ENCODE measurements at regions not wholly inside any gene's neighbourhood (a gene's known extent, or its start where the extent isn't known, plus 50 kb on each side); places are given as distances from the start of the nearest gene placed in this dataset.

DNA sequence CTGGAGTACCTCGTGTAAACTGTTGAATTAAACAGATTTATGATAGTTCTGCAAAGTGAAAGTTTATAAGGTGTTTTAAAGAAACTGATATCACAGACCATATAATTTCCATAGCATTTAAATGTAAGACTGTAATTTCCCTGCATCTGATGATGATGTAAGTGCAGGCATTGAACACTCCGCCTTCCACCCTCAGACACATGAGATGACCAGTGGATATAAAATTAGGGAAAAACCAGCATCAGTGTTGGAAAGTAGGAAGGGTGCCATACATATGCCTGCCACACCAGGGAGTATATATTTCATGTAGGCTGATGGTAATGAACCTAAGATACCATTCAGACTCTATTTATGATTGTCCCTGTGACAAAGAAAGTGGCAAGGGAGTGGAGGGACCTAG, 519.2 kb downstream of the ACTL7B start:
- no peak for TF ChIP-seq CTCF (IDR thresholded peaks at IDR 0.05; ENCODE audit: poor library complexity)
- TF ChIP-seq EZH2 (IDR thresholded peaks at IDR 0.05; ENCODE audit: borderline replicate concordance) = no peak
- TF ChIP-seq EZH2phosphoT487 (IDR thresholded peaks at IDR 0.05; ENCODE audit: low read depth, severe bottlenecking, unreplicated experiment) = no peak
- H3K9me3 ChIP-seq (ENCODE audit: low read depth) = no peaks in the 10 kb centered on the region
- H3K9me2 ChIP-seq (replicated peaks; ENCODE audit: insufficient read depth) = no peaks in the 10 kb centered on the region
- H3K4me1 ChIP-seq (ENCODE audit: insufficient read depth) = peaks cover 6% of the 10 kb centered on the region
- H3K27me3 ChIP-seq = no peaks in the 10 kb centered on the region
- H2AFZ ChIP-seq = no peak overlapping the region
- no peaks in the 10 kb centered on the region for H3K79me2 ChIP-seq
- peak overlapping the region; percentile 42 for H3K27ac ChIP-seq
- no peak for DNase-seq (ENCODE audit: low spot score)
- H4K20me1 ChIP-seq (ENCODE audit: insufficient read depth, poor library complexity, severe bottlenecking) = no peaks in the 10 kb centered on the region
- 71% methylated on average over 2 of the region's 2 CpGs for WGBS (ENCODE audit: low lambda C conversion rate, missing lambda C conversion rate)
- H3K36me3 ChIP-seq (replicated peaks; ENCODE audit: insufficient read depth, low read depth) = no peaks in the 10 kb centered on the region
- no peak overlapping the region for H3K4me3 ChIP-seq
- H3K4me2 ChIP-seq = no peak overlapping the region

- Histone ChIP-seq H3K4me3 (no peak overlapping the region), H2AFZ (no peak overlapping the region), H3K9me2 (replicated peaks; ENCODE audit: insufficient read depth) (no peaks in the 10 kb centered on the region), H3K4me1 (ENCODE audit: insufficient read depth) (peaks cover 6% of the 10 kb centered on the region), H3K36me3 (replicated peaks; ENCODE audit: insufficient read depth, low read depth) (no peaks in the 10 kb centered on the region), H3K4me2 (no peak overlapping the region), H3K9me3 (ENCODE audit: low read depth) (no peaks in the 10 kb centered on the region), H3K27me3 (no peaks in the 10 kb centered on the region), H4K20me1 (ENCODE audit: insufficient read depth, poor library complexity, severe bottlenecking) (no peaks in the 10 kb centered on the region), H3K27ac (peak overlapping the region; percentile 59), H3K79me2 (no peaks in the 10 kb centered on the region)
- DNase-seq (ENCODE audit: low spot score) = peak; percentile 25
- WGBS (ENCODE audit: low lambda C conversion rate, missing lambda C conversion rate) = 25% methylated on average over 1 of the region's 1 CpG
- TF ChIP-seq EZH2 (IDR thresholded peaks at IDR 0.05; ENCODE audit: borderline replicate concordance) = no peak
- no peak for TF ChIP-seq CTCF (IDR thresholded peaks at IDR 0.05; ENCODE audit: poor library complexity)
- no peak for TF ChIP-seq EZH2phosphoT487 (IDR thresholded peaks at IDR 0.05; ENCODE audit: low read depth, severe bottlenecking, unreplicated experiment)
Observed at GRCh38 chr9:108333530-108333983, 522.2 kb downstream of the ACTL7B start.

- TF ChIP-seq EZH2 (IDR thresholded peaks at IDR 0.05; ENCODE audit: borderline replicate concordance) (no peak), CTCF (IDR thresholded peaks at IDR 0.05; ENCODE audit: poor library complexity) (no peak), EZH2phosphoT487 (IDR thresholded peaks at IDR 0.05; ENCODE audit: low read depth, severe bottlenecking, unreplicated experiment) (no peak)
- WGBS (ENCODE audit: low lambda C conversion rate, missing lambda C conversion rate) = 67% methylated on average over 2 of the region's 2 CpGs
- no peaks in the 10 kb centered on the region for H3K27me3 ChIP-seq
Observed at GRCh38 chr9:108331596-108331995, 524.2 kb downstream of the ACTL7B start.

GRCh38 chr9:108325406-108325805, 530.4 kb downstream of the ACTL7B start:
- no peak for DNase-seq (ENCODE audit: low spot score)
- Histone ChIP-seq H3K4me2 (no peak overlapping the region), H2AFZ (no peak overlapping the region), H4K20me1 (ENCODE audit: insufficient read depth, poor library complexity, severe bottlenecking) (no peaks in the 10 kb centered on the region), H3K9me3 (ENCODE audit: low read depth) (peaks cover 6% of the 10 kb centered on the region), H3K36me3 (replicated peaks; ENCODE audit: insufficient read depth, low read depth) (no peaks in the 10 kb centered on the region), H3K4me1 (ENCODE audit: insufficient read depth) (no peaks in the 10 kb centered on the region), H3K9me2 (replicated peaks; ENCODE audit: insufficient read depth) (no peaks in the 10 kb centered on the region), H3K27me3 (no peaks in the 10 kb centered on the region), H3K79me2 (no peaks in the 10 kb centered on the region), H3K4me3 (no peak overlapping the region), H3K27ac (no peak overlapping the region)
- TF ChIP-seq EZH2phosphoT487 (IDR thresholded peaks at IDR 0.05; ENCODE audit: low read depth, severe bottlenecking, unreplicated experiment) (no peak), EZH2 (IDR thresholded peaks at IDR 0.05; ENCODE audit: borderline replicate concordance) (no peak), CTCF (IDR thresholded peaks at IDR 0.05; ENCODE audit: poor library complexity) (no peak)
- 94% methylated on average over 1 of the region's 1 CpG for WGBS (ENCODE audit: low lambda C conversion rate, missing lambda C conversion rate)

More at GRCh38 chr9:108331596-108331995, 524.2 kb downstream of the ACTL7B start:
- Histone ChIP-seq H2AFZ (no peak overlapping the region), H3K4me3 (no peak overlapping the region), H3K36me3 (replicated peaks; ENCODE audit: insufficient read depth, low read depth) (no peaks in the 10 kb centered on the region), H3K4me2 (no peak overlapping the region), H3K9me3 (ENCODE audit: low read depth) (peaks cover 6% of the 10 kb centered on the region), H3K79me2 (no peaks in the 10 kb centered on the region), H3K9me2 (replicated peaks; ENCODE audit: insufficient read depth) (no peaks in the 10 kb centered on the region), H3K27ac (no peak overlapping the region), H4K20me1 (ENCODE audit: insufficient read depth, poor library complexity, severe bottlenecking) (no peaks in the 10 kb centered on the region), H3K4me1 (ENCODE audit: insufficient read depth) (peaks cover 6% of the 10 kb centered on the region)
- no peak for DNase-seq (ENCODE audit: low spot score)
